Epithelial cell of esophagus (primary cell): ENCODE measurements at regions not wholly inside any gene's neighbourhood (a gene's known extent, or its start where the extent isn't known, plus 50 kb on each side); places are given as distances from the start of the nearest gene placed in this dataset.
A peak's percentile ranks its signal among the peaks of the same experiment; 100 is the strongest.
"Not testable (repeated sequence)": the region's sequence is repeated elsewhere in the genome, so short reads cannot be mapped to it uniquely, and the experiment has no call there.

Experiments used
- DNase-seq: peaks from one replicate; pipeline ENCODE4 v3.0.0; 2010; ENCODE audit warnings: low read depth
- H3K4me3 ChIP-seq: 2 replicates; pipeline ENCODE4 v1.5.1; 2011; ENCODE audit warnings: mild to moderate bottlenecking, low read length, control low read depth
- TF ChIP-seq, protein P1 (sequence below): IDR thresholded peaks from 2 replicates; pipeline ENCODE4 v1.5.1; 2011; ENCODE audit warnings: low read depth, mild to moderate bottlenecking, low read length, control low read depth, inconsistent platforms; ENCODE audit not compliant: insufficient read depth; ENCODE audit errors: missing control alignments

DNA sequence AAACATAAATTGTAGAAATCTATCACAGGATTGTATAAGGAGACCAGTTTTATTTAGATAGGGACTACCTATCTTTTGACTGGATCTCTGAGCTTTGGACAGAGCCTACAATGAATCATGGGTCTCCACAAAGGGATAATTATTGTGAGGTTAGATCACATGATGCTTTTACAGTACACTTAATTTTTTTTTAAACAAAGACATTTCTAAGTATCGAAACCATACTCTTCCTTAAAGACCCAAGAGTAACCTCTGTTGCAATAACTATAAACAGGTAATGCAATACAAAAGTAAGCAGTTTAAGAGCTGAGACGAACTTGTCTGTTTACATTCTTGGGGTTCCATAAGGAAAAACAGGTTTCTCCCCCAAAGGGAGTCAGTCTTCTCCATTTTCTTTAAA lies 64.3 kb upstream of the GABRE start:
- DNase-seq, result peak; percentile 7
- no peak overlapping the region for H3K4me3 ChIP-seq
- TF ChIP-seq, protein P1, sequence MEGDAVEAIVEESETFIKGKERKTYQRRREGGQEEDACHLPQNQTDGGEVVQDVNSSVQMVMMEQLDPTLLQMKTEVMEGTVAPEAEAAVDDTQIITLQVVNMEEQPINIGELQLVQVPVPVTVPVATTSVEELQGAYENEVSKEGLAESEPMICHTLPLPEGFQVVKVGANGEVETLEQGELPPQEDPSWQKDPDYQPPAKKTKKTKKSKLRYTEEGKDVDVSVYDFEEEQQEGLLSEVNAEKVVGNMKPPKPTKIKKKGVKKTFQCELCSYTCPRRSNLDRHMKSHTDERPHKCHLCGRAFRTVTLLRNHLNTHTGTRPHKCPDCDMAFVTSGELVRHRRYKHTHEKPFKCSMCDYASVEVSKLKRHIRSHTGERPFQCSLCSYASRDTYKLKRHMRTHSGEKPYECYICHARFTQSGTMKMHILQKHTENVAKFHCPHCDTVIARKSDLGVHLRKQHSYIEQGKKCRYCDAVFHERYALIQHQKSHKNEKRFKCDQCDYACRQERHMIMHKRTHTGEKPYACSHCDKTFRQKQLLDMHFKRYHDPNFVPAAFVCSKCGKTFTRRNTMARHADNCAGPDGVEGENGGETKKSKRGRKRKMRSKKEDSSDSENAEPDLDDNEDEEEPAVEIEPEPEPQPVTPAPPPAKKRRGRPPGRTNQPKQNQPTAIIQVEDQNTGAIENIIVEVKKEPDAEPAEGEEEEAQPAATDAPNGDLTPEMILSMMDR, result no peak

DNA sequence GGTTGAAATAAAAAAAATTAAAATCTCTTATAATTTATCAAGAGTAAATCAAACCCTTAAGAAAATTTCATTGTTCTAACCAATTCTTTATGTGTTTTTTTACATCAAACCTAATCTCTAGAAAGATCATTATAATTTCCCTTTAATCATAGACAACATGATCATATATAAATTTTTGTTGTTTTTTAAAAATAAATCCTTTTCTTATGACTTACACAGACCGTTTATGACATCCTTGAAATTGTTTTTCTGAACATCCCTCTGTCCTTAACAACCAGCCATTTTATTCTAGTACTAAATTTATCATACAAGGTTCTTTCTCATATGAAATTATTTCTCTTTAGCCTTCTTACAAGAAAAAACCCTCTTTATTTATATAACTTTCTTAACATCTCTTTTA lies 62.7 kb upstream of the GABRE start:
- TF ChIP-seq, protein P1, result no peak
- no peak for DNase-seq
- no peak overlapping the region for H3K4me3 ChIP-seq

DNA sequence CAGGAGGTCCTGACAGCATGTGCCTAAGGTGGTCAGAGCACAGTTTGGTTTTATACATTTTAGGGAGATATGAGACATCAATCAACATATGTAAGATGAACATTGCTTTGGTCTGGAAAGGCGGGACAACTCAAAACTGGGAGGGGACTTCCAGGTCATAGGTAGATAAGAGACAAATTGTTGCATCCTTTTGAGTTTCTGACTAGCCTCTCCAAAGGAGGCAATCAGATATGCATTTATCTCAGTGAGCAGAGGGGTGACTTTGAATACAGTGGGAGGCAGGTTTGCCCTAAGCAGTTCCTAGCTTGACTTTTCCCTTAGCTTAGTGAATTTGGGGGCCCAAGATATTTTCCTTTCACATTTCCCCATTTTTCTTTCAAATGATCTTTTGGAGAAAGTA lies 56.9 kb upstream of the GABRE start:
- DNase-seq, H3K4me3 ChIP-seq: not testable (repeated sequence)

DNA sequence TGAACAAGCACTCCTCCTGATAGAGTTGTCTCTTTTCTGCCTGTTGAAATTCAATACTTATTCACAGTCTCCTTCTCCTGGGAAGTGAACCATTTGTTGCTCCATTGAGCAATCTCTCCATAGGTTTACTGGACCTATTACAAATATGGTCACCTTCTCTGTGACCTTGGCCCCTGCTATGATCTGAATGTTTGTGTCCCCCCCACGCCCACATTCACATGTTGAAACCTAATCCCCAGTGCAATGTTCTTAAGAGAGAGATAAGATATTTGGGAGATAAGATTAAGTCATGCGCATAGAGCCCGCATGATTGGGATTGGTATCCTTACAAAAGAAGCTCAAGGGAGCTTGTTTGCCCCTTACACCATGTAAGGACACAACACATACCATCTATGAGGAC lies 54.1 kb upstream of the GABRE start:
- TF ChIP-seq, protein P1, result no peak
- H3K4me3 ChIP-seq, result no peak overlapping the region
- DNase-seq, result no peak

DNA sequence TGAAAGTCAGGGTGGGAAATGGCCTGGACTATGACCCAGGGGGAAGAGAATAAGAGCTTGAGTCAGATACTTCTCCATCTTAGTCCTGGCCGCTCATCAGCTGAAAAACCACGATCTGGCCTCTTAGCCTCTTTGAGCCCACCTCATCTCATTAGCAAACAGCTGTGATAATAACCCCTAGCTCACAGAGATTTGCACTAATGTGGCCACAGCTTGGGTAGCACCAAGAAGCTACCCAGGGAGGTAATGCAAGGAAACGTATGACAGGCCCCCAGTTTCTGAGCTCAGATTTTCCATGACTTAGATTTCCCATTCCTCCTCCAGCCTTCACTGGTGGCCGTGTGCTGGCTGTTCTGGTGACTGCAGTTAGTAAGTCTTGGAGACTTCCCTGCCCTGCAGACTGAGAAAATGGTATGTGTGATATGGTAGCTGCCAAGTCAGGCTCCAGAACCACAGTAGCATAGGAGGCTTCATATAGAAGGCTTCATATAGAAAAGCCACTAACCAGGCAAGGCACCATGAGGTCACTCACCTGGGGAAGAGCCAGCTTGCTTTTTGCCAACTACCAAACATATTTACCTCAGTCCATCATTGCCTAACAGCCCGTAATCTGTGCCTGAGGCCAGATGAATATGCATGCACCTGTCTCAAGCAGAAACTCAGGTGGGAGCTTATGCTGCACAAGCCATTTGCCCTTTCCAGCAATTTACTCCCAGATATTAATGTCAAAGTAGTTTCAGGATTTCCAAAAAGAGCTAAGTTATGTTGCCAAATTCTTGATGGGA lies 51.4 kb upstream of the GABRE start:
- TF ChIP-seq, protein P1, result no peak
- DNase-seq, result peak; percentile 15
- no peak overlapping the region for H3K4me3 ChIP-seq

DNA sequence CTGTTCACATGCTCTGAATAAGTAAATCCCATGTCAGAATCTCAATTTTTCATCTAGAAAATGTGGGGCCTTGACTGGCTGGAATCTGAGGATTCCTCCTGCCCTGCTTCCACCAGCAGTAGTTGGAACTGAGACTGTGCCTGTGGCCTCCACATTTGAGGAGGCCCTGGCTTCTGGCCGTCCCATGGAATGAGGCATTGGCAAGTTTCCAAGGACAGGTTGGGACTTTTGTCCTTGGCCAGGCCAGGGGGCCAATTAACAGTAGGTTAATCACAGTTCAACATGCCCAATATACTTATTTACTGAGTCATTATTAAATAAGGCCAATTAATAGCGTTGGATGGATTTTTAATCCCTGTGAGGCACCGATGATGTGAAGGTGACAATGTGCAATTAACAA lies 50.2 kb upstream of the GABRE start:
- no peak overlapping the region for H3K4me3 ChIP-seq
- no peak for DNase-seq
- TF ChIP-seq, protein P1, result no peak
